Fibroblast of peridontal ligament (primary cell): ENCODE measurements at regions not wholly inside any gene's neighbourhood (a gene's known extent, or its start where the extent isn't known, plus 50 kb on each side); places are given as distances from the start of the nearest gene placed in this dataset.

Experiments used
- DNase-seq: peaks from one replicate; pipeline ENCODE4 v3.0.0-alpha.2; 2010; ENCODE audit errors: extremely low read depth

DNA sequence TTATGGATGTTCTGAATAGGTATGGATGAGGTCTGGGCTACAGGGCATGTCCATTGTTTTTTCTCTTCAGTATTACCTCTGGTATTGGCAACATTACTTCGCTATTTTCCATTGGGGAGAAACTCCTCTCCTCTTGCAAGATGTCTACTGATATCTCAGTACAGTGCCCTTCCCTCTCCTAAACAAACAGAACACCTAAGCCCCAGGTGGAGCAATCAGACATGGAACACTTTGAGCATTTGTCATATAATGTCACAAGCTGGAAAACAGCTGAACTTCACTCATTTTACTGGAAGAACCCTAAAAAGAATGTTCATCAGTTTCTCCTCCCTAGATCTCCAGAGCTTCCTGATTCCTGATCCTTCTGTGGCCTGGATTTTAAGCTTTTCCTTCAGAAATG lies 339.8 kb downstream of the FRK start:
- DNase-seq: no peak

DNA sequence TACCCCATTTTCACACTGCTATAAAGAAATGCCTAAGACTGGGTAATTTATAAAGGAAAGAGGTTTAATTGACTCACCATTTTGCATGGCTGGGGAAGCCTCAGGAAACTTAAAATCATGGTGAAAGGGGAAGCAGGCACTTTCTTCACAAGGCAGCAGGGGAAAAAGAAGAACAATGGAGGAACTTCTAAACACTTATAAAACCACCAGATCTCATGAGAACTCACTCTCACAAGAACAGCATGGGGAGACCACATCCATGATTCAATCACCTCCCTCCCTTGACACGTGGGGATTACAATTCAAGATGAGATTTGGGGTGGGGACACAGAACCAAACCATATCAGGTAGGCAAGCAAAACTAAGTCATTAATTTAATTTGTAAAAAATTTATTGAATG lies 343.2 kb downstream of the FRK start:
- no peak for DNase-seq

DNA sequence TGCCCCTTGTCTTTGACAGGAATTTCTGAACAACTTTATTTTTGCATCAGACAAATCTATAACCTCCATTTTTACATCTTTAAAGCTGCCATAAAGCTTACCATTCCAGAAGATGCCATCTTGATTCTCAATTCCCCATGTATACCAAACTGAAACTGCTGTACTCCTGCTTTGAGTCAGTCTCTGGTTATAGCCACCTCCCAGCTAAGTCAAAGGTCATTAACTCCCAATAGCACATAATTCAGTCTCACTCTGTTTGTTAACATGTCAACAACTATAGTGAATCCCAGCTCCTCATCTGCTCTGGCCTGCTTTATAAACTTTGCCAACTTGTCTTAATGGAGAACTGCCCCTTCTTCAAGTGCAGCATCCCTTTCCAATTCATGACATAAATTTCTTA lies 343.6 kb downstream of the FRK start:
- DNase-seq: no peak

DNA sequence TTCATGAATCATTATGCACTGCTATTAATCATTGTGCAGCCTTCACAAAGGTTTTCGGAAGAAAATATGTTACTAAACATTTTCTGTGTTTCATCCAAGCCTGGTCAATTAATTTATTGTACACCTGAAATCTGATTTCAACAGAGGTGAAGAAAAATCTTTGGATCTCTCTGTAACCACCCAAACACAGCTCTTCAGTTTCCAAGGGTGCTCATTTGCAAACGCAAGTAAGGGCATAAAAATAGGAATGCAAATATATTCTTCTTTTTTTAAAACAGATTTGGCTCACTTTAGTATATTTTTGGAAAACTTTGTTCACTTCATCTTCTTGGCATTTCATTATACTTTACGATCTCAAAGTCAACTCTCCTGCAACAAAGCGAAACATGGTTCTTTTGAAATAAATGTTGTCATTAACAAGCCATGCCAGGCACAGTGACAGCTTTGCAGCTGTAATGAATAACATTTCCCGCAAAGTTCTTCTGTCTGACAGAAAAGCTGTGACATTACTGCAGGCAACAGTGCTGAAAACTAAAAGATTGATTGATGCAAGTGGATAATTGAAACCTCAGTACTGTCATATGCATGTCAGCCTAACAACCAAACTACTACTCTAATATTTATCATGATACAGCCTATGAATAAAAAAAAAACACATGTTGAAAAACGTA lies 348.3 kb downstream of the FRK start:
- DNase-seq: no peak

DNA sequence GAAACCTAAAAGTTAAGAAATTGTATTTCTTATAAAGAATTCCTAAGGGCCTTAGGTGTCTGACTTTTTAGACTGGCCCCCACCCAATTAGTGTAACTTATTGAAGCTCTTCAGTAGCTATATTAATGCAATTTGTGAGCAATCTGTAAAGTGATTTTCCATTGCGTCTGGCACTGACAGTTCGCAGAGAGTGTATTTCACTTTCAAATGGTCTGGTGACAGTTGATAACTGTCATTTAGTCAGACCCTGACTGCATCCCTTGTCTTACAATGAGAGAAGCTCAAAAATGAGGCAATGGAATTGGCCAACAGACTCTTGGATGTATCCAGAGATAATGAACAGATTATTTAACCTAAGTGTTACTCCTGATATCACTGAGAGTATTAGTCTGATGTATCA lies 351.8 kb downstream of the FRK start:
- no peak for DNase-seq

DNA sequence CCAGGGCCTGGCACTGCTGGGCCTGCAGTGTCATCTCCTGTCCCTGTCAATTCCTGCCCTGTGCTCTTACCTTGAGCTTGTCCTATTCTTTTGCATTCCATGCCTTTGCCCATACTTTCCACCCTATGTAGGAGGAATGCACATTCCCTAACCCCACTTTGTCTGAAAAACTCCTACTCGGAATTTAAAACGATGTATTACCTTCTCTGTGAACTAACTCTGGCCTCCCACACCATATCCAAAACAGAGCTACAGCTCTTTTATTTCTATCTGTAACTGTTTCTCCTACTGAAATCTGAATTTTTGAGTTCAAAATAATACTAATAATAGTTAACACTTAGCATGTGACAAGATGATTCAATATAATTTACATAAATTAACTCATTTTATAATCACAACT lies 353.7 kb downstream of the FRK start:
- DNase-seq: no peak

DNA sequence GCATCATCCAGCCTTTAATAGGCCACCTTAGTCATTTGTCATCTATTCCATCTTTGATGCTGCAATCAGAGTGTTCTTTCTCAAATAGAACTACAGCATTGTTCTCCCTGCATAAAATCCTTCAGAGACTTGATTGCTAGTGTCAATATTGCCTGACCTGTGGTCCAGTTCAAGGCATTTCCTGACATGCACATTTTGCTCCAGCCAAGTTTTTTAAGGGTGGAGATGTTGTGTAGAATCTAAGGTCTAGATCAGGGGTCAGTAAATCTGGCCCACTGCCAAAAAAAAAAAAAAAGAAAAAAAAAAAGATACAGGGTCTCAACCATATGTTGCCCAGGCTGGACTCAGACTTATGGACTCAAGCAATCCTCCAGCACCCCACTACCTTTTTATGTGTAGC lies 354.4 kb downstream of the FRK start:
- no peak for DNase-seq

DNA sequence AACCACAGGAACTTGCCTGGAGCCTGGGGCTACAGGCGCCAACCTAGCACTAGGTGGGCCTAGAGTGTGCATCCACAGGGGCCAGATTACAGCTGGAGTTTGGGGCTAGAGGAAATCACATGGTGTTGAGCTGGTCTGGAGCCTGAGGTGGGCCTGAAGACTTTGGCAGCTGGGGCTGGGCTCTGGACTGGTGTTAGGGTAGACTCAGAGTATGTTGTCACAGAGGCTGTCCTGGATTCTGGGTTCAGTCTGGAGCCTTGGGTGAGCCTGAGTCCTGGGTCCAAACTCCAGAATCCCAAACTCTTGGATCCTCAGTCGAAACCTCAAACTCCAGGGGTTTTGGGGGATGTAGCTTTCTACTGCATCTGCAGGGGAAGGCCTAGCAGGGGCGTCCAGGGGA lies 356.7 kb downstream of the FRK start:
- no peak for DNase-seq

DNA sequence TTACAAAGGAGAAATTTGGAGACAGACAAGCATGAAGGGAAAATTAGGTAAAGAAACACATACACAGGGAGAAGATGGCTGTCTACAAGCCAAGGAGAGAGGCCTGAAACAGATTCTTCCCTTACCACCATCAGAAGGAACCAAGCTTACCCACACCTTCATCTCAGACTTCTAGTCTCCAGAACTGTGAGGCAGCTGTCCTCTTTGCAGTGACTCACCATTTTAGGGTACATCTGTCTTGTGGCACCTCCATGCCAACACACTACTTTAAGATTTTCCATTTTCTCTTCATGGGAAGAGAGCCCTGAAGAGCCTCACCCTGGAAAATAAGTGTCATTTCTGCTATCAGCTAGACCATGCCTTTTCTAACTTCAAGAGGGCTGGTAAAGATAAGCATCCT lies 369.3 kb downstream of the FRK start:
- DNase-seq: no peak

DNA sequence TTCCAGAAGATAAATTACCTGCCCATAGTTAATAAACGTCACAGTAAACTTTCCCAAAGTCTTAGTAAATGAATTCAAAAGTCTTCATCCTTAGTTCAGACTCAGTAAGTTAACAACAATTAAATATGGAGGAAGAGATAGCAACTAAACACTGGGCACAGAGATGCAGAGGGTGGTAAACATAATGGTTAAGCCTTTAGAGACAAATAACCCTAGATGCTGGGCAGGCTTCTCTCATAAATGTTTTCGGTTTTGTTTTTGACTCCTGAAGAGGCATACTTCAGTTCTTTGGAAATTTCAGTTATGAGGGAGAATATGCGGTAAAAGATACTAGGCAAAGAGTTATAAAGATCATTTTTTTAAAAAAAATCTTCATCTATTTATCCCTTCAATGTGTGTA lies 369.8 kb downstream of the FRK start:
- DNase-seq: no peak

DNA sequence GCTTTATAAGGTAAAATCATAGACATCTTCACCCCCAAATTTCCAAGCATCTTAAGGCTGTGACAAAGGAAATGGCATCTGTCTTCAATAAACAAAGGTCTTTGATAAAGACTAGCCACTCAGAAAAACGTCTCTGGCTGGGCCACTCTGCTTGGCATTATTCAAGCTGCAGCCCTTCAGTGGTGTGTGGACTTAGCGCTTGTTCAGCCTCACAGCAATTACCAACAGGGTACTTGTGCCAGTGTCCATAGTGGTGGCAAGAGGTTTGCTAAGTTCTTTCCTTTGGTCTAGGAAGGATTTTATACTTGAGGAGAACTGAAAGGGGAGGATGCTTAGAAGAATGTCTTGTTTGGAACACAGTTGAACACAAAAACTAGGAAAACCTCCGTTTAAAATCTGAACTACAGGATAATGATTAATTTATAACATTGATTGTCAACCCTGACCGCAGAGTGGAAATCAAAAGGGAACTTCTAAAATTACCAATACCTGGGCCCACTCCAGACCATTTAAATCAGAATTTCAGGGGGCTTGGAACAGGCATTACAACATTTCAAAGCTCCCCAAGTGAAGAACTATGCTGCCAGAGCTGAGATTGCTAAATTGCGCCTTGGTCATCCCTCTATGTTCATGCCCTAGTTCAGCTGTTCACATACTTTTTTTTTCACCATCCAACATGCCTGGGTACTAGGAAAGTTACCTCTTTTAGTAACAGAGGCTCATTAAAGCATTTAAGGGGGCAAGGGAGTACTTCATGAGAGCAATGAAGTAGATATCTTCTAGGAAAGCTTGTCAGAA lies 378.5 kb downstream of the FRK start:
- no peak for DNase-seq

DNA sequence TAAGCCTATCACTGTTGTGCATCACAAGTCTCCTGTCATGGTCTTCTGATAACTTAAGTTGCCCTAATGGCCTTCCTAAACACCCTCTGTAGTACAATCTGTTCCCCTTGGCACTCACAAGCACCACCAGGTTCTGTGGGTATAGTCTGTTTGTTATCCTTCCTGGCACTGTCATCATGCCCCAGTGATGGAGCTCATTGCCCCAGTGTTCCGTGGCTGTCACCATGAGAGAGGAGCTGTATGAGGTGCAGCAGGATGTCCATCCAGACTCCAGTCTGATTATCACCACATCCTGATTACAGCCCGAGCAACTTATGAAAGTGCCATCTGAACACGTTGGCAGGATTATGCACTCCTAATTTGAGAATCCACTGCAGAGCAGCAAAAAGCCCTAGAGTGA lies 380.1 kb downstream of the FRK start:
- DNase-seq: no peak

DNA sequence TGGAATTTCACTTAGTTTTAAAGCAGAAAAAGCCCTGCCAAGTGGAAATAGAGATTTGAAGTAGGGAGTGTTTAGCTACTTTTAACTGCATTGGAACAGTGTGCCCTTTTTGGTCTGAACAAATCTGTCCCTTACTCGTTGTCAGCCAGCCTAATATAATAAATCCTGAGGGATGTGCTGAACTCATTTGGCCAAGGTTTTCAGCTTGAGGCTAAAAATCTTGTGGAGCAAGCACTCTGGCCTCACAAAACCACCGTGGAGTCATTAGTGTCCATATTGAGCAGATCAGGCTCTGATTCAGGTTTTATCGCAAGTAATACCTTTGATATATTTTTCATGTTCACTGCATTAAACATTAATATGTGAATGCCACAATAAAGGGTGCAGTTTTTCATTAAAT lies 383.5 kb downstream of the FRK start:
- DNase-seq: no peak

DNA sequence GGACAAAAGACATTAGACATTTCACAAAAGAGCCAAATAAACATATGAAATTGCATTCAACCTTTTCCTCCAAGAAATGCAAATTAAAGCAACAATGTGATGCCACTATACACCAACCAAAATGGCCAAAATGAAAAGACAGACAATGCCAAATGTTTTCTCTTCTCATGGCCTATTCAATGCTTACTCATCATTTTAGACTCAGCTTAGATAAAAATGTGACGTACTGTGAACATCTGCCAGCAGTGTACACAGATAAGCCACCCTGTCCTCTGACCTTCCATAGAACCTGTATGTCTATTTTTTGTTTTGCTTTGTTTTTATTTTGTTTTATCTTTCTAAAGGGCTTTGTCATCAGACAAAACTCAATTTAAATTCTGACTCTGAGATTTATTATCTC lies 385.2 kb downstream of the FRK start:
- DNase-seq: no peak

DNA sequence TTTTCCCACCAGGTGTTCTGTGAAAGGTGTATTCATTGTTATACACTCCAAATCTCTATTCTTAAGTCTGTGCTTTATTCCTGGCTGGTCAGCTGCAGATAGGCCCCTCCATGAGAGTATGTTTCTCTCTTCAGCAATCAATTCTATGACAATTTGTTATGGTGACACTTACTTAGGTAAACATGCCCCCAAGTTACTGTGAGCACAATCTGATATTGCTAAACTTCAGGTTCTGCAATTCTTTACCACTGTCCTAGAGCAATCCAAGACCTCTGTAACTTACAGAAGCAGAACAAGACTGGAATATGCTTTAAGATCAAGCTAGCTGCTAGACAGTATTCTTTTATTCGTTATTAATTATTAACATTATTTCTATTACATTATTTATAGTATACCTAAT lies 391.9 kb downstream of the FRK start:
- DNase-seq: no peak

DNA sequence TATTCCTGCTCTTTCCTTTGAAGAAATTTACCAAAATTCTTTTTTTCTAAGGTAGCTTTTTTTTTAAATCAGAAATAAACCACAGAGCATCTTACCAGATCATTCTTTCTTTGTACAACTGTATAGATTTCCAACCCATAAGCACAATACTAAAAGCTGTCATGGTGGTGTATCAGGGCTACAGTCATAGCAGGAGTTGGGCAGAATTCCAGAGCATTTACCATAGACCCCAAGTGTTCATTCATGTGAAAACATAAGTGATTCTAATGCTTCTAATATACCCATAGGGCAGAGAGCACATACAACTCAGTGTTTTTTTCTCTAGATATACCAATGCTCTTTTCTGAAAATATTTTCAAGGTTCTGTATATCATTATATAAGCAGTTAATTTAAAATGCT lies 392.5 kb downstream of the FRK start:
- no peak for DNase-seq

DNA sequence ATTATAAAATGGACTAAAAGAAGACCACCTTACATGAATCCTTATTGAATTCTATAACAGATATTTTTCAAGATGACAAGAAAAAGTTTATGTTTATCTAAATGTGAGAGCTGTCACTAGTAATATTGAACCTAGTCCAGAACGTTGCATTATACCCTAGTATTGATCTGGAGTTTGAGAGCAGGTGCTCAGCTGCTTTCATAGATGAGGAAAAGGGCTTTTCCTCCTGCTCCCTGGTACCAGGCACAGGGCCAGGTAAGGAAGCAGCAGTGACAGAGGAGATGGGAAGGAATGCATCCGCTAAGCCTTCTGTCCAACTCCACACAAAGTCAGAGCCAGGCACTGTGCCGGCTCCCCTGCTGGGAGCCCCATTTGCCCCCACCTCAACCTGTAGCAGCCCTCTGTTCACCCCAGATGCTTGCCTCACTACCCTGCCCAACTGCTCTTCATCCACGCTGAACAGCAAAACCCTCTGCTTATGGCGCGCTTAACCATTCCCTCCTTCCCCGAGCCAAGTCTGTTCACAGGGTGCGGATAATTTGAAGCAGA lies 393.1 kb downstream of the FRK start:
- no peak for DNase-seq

DNA sequence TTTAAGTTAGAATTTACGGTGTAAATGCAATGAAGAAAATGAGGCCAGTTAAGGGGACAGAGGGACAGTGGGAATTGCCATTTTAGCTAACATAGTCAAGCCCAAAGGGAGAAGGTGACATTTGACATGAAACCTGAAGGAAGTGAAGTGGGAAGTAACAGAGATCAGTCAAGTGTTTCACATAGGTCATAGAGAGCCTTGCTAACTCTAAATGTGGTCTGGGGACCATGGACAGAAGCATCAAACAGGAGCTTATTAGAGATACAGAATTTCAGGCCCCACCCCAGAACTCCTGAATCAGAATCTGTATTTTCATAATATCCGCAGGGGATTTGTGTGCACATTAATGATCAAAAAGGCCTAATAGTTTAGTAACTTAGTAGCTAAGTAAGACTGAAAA lies 393.7 kb downstream of the FRK start:
- DNase-seq: no peak

DNA sequence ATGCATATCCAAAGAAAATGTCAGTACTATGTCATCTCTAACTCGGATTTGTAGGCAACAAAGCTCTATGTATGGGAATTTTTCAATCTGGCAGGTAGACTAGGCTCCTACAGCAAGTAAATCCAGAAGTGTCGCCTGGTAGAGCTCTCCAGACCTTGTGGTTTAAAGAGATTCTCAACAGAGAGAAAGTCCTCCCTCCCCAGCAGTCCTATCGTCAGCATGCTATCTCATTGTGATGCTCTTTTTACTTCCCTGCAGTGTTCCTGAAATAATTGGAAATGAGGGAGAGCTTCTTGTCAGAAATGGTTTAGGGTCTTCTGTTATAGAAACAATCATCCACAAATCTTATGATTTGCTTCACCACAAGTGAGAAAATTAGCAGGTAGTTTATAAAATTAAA lies 395.4 kb downstream of the FRK start:
- DNase-seq: no peak

DNA sequence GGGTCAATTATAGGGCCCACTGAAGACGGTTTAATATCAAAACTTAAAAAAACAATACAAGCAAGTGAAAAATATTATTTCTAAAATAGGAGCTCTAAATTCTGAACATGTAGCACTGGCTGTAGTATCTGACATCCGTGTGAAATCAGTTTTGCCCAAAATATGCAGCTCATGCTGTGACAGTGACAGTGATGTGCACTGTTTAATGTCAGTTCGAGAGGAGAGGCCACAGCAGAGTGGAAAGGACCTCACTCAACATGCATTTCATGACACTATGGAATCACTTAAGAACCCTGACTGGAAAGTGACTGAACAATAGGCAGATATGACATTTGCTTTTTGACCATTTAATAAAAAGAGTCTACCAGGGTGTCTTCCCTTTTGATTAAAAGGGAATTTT lies 397.0 kb downstream of the FRK start:
- DNase-seq: no peak

DNA sequence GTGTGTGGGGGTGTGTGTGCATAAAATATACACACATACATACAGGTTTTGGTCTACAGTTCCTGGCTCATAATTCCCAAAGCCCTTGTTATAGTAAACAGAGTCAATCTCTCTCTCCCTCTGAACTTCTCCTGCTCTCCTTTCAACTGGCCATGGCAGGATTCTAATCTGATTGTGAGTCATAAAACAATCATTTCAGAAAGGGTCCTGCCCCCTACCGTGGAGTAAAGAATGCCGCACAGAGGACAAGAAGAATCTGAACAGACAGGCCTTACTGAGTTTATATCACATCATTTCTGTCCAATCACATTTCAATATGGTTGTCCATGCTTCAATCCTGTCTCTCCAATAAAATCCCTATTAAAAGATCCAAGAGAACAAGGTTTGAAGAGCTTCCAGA lies 416.9 kb downstream of the FRK start:
- peak; percentile 19 for DNase-seq

DNA sequence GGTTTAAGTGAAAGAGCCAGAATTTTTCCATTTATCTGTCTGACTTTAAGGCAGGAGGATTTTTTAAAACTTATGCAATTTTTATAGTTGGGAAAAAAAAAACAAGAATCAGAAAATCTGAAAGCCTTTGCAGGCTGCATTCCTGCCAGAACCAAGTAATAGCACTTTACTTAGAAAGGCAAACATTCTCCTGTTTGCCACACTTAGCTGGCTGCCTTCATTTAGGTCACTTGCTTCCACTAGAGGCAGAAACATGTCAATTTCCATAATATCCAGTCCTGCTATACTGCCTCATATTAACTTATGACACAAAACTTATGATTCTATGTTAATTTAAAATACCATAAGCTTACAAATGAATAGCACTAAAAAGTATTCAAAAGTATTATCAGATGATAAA lies 425.8 kb downstream of the FRK start:
- no peak for DNase-seq

DNA sequence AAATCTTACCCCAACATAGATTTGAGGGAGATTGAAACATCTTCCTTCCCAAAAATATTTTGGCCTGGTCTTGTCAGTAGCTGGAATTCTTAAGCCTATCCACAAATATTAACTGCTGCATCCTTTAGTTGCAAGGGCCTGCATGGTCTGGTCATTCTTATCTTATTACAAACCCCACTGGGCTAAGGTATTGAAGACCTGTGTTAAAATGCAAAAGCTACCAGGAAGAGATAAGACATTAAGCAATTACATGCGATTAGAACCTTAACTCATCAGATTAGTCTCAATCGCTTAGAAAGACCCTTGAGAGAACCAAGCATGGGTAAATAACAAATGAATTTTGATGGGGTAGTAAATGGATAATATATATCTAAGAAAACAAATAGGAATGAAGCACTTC lies 426.6 kb downstream of the FRK start:
- DNase-seq: no peak

DNA sequence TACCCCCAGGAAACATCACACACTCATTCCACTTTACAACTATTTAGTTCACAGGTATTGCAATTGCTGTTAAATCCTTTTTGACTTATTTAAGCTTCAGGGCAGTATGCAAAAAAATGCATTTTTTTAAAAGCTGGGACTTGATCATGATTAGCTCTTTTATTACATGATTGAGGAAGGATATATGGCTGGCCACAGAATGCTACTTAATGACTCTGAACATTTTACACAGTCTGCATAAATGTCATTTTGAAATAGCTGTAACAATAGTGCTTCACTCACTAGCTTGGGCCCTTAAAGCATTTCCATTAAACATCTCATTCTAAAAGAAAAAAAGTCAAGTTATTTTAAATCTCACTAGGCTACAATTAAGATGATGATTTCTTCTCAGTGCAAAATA lies 429.7 kb downstream of the FRK start:
- DNase-seq: no peak
